GM19455 (cell line): ENCODE measurements at regions not wholly inside any gene's neighbourhood (a gene's known extent, or its start where the extent isn't known, plus 50 kb on each side); places are given as distances from the start of the nearest gene placed in this dataset.
"Not testable (repeated sequence)": the region's sequence is repeated elsewhere in the genome, so short reads cannot be mapped to it uniquely, and the experiment has no call there.

ENCODE experiments used
- ATAC-seq: cut with Tn5 transposase; IDR thresholded peaks from one replicate; pipeline ENCODE4 v1.9.1; 2021; ENCODE audit not compliant: unreplicated experiment

DNA sequence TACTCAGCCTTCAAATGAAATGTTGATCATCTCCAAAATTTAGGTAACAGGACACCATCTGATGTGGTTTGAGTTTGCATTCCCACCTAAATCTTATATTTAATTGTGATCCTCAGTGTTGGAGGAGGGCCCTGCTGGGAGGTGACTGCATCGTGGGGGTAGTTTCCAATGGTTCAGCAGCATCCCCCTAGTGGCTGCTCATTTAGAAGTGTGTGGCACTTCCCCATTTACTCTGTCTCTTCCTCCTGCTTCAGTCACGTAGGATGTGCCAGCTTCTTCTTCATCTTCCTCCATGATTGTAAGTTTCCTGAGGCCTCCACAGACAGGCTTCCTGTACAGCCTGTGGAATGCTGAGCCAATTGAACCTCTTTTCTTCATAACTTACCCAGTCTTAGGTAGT, 731.2 kb downstream of the USP25 start:
- no peak for ATAC-seq

DNA sequence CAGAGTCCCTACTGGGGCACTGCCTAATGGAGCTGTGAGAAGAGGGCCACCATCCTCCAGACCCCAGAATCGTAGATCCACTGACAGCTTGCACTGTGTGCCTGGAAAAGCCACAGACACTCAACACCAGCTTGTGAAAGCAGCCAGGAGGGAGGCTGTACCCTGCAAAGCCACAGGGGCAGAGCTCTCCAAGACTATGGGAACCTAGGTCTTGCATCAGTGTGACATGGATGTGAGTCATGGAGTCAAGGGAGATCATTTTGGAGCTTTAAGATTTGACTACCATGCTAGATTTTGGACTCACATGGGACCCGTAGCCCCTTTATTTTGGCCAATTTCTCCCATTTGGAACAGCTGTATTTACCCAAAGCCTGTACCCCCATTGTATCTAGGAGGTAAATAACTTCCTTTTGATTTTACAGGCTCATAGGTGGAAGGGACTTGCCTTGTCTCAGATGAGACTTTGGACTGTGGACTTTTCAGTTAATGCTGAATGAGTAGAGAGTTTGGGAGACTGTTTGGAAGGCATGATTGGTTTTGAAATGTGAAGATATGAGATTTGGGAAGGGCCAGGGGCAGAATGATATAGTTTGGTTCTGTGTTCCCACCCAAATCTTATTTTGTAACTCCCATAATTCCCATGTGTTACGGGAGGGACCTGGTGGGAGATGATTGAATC, 734.6 kb downstream of the USP25 start:
- not testable (repeated sequence) for ATAC-seq

DNA sequence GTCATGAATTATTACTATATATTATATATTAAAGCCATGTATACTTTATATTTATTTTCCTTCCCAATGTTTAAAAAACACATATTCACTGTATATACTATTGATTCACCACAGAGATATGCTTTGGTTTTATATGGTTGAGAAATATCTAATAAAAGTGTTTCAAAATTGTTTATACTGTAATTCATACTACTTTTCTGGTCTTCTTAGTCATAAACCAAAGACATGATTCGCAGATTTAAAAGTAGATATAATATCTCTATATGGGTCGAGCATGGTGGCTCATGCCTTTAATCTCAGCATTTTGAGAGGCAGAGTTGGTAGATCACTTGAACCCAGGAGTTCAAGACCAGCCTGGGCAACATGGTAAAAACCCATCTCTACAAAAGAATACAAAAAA, 738.4 kb downstream of the USP25 start:
- no peak for ATAC-seq

DNA sequence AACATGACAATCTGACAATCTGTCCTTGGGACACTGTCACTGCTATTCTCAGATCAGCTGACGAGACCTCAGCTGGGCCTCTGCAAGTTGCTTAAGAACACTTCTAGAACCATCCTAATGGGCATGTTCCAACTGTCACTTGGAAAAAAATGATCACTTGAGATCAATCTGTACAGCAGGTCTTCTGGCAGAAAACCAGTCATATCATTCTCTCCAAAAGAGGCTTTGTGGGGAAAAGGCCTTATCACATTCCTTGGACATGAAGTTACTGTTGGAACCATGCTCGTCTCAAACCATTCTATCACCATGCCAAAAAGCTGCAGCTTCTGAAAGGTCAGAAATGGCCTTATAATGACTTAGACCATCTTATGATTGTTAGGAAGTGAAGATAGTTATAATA, 744.2 kb downstream of the USP25 start:
- ATAC-seq, result no peak

DNA sequence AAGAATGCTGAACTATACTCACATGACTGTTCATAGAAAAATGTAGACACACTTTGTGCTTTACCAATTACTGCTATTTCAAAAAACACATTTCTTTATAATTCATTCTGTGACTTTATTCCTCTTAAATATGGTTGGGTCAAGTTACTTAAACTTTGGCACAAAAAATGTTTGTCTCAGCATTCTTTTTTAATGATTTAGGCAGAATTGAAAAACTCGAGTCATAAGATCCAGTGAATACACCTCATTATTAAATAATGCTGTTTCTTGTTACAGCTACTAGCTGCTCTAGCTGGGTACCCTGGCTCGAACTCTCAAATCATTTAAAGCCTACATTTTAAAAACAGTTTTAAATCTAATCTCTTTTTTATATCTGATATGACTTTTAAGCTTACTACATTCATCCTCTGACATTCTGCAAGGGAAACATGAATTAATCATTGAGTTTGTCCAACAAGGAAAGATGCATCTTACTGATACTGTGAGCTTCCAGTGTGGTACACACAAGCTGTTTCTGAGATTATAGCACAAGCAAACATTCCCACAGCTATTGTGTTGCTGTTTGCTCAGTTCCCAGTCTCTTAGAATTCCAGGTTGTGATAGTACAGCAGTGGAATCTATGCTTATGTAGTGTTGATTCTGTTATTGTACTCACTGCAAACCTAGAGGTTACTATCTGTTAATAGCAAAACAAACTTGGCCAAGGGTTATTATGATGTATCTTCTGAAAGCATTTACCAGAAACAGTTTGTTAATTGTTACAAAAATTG, 746.5 kb downstream of the USP25 start:
- ATAC-seq, result no peak

DNA sequence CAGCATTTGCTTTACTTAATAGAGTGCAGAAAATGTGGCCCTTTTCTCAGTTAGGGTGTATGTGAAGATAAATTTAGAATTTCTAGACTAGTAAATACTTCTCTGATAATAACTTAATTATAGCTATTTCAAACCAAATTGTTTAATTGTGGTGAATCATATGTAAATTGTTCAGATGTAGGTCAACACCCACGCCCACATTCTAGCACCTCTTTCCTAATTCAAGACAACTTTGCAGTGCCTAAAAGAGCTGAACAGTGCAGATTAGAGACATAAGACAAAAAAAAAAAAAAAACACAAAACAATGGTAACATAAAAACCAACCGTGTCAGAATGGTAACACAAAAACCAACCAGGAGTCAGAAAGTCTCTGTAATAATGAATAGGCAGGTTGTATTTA, 758.3 kb downstream of the USP25 start:
- ATAC-seq, result no peak

DNA sequence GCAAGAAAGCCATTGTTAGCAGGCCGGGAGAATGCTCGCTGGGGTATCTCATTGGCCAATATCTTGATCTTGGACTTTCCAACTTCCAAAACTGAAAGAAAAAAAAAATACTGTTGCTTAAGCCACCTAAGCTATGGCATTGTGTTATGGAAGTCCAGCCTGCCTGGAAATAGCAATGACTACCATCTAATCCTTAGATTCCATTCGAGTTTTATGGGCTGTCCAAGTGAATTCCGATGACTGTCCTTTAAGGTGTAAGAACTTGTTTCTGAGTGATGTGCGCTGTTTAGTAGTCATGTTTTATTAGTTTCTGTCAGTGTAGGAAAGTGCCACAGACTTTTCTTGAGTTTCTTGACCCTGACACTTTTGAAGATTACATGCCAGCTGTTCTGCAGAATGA, 762.6 kb downstream of the USP25 start:
- ATAC-seq, result no peak

DNA sequence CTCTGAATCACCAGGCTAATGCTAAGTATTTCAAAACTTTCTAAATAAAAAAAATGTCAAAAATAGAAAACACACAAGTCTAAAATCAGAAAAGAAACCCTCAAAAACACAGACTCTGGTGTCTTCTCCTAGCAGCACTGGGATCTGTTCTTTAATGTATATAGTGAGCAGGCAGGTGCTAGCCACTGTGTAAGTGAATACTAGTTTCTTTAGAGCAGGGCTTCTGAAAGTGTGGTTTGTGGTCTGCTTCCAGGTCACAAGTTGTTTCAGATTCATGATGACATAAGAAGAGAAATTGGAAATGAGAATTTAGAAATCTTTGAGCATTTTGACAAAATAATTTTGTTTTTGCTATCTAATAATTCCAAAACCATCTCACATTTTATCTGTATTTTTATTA, 763.1 kb downstream of the USP25 start:
- ATAC-seq, result no peak

DNA sequence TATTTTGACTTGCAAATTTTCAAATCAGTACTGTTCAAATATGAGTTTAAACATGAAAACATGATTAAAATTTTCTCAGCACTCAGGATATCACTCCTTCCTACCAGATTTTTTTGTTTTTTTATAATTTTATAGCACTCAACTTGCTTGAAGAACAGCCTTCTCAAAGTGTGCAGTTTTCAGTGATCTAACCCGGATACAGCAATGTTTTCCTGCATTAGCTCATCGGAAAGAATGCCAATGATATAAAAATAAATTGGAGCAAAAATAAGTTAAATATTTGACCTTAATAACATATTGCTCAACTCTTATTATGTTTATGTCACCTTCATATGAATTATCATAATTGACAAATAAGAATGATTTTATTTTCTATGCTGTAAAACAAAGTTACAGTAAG, 766.8 kb downstream of the USP25 start:
- no peak for ATAC-seq

DNA sequence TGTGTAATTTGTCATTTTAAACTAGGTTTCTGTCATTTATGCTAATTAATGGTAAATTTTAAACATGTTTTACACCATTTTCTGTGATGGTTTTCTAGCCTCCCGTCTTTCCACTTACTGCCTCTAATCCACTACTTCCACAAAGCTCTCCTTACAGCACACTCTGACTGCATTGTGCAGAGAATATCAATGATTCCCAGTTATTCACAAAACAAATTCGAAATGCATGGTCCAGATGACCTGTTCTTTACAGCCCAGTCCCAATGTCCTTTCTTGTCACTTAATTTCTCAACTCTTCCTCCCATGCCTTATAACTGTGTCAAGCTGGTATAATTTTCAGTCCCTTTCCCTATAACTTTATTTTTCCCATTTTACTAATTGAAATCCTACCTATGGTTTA, 770.5 kb downstream of the USP25 start:
- no peak for ATAC-seq

DNA sequence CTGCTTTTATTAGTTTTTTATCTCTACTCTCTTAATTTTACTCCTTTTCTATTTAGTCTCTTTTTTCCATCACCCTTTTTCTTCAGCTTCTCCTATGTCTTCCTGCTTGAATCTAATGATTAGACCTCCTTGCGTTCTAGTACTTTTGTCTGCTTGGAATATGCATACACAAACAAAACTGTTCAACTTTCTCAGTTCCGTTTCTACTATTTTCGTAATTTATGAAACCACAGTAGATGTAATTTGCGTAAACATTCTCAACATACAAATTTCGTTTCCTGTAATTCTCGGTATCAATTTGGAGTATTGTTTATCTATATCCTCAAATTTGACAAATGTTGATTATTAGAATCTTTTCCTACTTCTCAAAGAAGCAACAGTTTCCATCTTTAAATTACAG, 772.5 kb downstream of the USP25 start:
- no peak for ATAC-seq

DNA sequence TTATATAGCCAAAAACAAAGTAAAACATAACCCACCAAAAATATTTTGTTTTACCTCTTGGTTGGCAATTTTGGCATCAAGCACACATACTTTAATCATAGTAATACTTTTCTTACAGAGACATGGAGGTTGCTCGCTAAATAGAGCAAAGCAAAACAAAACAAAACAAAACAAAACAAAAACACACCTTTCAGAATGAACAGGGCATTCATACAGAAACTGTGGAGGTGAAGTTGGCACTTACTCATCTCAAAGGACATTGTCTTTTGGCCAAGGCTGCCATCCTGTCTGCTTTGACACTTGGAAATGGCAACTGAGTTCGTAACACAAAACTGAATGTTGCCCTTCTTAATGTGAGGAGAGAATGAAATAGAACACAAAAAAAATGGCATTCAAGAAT, 773.1 kb downstream of the USP25 start:
- no peak for ATAC-seq

DNA sequence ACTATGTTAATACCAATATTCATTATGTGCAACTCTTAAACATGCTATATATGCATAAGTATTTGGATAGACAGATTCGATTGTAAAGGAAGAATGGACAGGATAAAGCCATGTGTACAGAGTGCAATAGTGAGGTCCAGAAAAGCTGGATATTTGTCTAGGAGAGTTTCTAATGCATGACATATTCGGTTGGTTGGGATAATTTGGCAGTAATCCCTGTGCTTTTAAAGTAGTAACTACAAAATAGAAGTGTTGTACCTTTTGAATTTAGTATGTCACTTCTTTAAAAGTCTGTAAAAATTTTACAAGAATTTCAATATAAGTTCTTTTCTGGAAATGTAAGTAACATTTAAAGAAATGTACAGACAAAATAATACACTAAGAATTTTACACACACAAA, 774.5 kb downstream of the USP25 start:
- ATAC-seq, result no peak

DNA sequence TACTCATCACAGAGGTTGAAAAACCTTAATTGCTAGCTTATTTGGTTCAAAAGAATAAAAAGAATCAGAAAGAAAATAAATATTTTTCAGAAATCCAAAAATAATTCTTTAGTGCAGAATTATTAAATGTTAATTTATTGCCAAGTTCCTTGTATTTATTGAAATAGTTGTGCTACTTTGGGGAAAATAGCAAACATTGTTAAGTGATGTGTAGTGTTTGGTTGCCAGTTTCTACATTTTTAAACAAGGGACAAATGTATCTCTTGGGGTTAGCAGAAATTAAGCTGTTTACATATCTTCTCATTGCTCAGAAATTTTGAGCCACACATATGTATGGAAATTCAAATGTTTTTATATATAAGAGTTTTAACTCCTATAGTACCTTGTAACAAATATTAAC, 775.0 kb downstream of the USP25 start:
- no peak for ATAC-seq

DNA sequence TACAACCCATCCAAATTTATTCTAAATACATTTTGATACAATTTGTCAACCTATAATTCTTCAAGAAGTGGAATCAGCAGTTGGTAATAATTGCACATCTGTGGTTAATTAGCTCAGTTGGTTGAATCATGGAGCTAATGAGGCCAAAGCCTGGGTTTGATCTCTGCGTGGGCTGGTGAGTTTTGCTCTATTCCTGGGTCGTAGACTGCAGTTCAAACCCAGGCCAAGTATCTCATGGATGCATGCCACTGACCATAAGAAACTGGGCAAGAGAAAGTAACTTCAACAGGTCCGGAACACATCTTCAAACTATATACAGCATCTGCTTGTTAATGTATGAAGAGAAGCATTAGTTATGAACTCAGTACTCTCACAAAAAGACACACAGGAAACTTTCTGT, 779.7 kb downstream of the USP25 start:
- no peak for ATAC-seq

DNA sequence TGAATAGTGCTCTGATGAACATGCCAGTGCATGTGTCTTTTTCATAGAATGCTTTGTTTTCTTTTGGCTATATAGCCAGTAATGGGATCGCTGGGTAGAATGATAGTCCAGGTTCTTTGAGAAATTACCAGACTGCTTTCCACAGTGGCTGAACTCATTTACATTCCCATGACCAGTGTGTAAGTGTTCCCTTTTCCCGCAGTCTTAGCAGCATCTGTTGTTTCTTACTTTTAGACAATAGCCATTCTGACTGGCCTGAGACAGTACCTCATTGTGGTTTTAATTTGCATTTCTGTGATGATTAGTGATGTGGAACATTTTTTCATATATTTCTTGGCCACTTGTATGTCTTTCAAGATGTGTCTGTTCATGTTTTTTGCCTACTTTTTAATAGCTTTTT, 784.5 kb downstream of the USP25 start:
- ATAC-seq, result no peak

DNA sequence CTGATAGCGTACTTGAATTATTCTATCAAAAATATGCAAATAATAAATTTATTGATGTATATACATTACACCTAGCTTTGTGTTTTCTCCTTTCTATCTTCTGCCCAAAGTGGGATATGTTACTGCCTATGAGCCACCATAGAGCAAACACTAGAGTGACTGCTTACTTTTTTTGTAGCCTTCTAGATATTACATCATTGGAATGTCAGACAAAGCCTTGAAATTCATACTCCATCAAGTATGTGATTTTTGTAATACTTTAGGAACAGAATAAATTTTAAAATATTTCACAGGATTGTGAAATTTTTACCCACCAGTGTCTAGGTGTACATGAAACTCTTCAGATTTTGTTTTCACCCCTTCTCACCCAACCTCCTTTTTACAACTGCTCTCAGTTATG, 787.6 kb downstream of the USP25 start:
- ATAC-seq, result no peak

DNA sequence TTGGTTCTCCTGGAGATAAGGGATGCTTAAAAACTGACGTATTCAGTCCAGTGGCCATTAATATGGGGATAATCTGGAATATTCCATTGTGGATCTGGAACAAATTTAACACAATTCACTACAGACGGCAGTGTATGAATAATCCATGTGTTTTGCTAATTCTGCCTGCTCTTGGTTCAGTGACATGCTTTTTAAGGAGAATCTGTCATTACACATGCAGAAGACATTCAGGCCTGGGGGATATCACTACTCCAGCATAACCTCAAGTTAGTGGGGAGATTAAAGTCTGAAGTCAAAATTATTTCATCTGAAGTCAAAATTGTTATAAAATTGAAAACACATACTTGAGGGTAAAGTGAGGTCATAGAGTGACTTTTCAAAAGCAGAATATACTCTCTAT, 789.3 kb downstream of the USP25 start:
- ATAC-seq, result no peak

DNA sequence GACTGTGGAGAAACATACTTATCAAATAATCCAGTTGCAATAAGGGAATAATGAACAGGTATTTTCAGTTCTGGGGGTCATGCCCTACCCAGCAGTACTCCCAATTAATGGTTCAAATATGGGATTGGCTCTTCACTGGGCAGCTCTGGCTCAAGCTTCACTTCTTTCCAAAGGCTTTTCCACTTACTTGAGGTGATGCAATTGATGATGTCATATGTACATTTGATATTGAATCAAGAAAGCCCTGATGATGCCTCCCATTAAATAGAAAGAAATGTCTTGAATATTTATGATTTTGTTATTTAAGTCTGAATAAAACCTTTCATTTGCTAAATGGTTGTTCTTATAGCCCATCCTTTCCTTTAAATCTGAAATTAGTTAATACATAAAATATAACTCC, 789.9 kb downstream of the USP25 start:
- no peak for ATAC-seq

DNA sequence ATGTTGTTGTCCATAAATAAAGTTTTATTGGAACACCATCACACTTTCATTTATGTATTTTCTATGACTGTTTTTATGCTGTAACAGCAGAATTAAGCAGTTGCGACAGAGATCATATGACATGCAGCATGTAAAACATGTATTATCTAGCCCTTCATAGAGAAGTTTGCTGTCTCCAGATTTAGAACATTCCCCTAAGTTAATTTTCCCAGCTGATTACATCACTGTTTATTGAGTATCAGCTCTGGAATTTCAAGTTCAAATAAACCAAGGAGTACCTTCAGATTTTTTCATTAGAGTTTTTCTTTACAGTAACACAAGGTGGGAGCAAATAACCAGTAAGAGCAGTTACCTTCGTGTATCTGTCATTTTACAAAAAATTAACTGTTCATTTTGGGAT, 792.8 kb downstream of the USP25 start:
- ATAC-seq, result no peak

DNA sequence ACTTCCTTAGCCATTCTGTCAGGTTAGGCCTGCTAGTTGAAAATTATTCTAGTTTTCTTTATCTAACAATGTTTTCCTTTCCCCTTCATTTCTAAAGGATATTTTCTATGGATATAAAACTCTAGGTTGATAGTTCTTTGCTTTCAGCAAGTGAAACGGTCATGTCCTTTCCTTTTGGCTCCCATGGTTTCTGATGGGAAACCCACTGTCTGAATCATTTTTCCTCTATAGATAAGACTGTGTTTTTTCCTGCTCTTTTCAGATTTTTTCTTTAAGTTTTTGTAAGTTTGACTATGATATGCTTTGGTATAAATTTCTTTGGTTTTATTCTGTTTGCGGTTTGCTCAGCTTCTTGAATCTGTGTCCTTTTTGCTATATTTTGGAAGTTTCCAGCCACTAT, 800.9 kb downstream of the USP25 start:
- no peak for ATAC-seq

DNA sequence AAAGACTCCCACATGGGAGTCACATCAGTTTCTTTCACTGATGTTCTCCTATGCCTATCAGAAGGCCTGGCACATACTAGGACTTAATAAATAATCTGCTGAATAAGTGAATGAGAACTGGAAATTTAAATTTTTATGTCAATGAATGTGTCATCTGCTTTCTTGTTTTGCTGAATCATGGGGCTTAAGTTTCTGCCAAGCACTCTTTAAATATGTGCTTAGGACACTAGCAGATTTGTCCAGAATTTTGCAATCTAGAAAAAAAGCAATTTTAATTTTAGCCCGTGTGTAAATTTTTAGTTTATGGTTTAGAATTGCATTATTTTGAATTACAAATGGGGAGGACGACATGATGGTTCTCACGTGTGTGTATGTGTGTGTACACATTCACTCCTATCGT, 803.1 kb downstream of the USP25 start:
- ATAC-seq, result no peak
